ENCODE measurements at regions not wholly inside any gene's neighbourhood (a gene's known extent, or its start where the extent isn't known, plus 50 kb on each side); places are given as distances from the start of the nearest gene placed in this dataset.

- CTCF ChIA-PET, result no interaction called here
- Histone ChIP-seq H3K4me2 (no peak overlapping the region), H2AFZ (no peak overlapping the region; the same call in 1 of the 2 replicates), H3K27me3 (ENCODE audit: insufficient read depth, low read depth) (no peaks in the 10 kb centered on the region), H3K27ac (no peak overlapping the region), H3K9me3 (ENCODE audit: insufficient read depth, low read depth) (no peaks in the 10 kb centered on the region), H3K36me3 (ENCODE audit: low read depth) (no peaks in the 10 kb centered on the region), H3F3A (ENCODE audit: insufficient read depth, low read depth) (no peaks in the 10 kb centered on the region), H3K79me2 (ENCODE audit: low read depth) (no peaks in the 10 kb centered on the region), H3K4me3 (no peak overlapping the region), H3K4me1 (replicated peaks; ENCODE audit: insufficient read depth) (no peaks in the 10 kb centered on the region), H4K20me1 (ENCODE audit: insufficient read depth) (no peaks in the 10 kb centered on the region), H3K9me2 (ENCODE audit: insufficient read depth) (no peaks in the 10 kb centered on the region)
- no TSS peak for BruUV-seq (replicated peaks)
- POLR2A ChIA-PET (ENCODE audit: unreplicated experiment), result no interaction called here
- TF ChIP-seq, protein P1, sequence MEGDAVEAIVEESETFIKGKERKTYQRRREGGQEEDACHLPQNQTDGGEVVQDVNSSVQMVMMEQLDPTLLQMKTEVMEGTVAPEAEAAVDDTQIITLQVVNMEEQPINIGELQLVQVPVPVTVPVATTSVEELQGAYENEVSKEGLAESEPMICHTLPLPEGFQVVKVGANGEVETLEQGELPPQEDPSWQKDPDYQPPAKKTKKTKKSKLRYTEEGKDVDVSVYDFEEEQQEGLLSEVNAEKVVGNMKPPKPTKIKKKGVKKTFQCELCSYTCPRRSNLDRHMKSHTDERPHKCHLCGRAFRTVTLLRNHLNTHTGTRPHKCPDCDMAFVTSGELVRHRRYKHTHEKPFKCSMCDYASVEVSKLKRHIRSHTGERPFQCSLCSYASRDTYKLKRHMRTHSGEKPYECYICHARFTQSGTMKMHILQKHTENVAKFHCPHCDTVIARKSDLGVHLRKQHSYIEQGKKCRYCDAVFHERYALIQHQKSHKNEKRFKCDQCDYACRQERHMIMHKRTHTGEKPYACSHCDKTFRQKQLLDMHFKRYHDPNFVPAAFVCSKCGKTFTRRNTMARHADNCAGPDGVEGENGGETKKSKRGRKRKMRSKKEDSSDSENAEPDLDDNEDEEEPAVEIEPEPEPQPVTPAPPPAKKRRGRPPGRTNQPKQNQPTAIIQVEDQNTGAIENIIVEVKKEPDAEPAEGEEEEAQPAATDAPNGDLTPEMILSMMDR (conservative IDR thresholded peaks at IDR 0.05), result no peak
- intact Hi-C loops (cut with micrococcal nuclease; ENCODE audit: unreplicated experiment), result no loop called here
- DNase-seq, result no peak
These were observed 543.8 kb upstream of the CPEB2 start for GRCh38 chr4:14458463-14458862.

GRCh38 chr4:14465057-14465456, 537.2 kb upstream of the CPEB2 start:
- Histone ChIP-seq H3K9me2 (ENCODE audit: insufficient read depth) (no peaks in the 10 kb centered on the region), H3K4me1 (replicated peaks; ENCODE audit: insufficient read depth) (no peaks in the 10 kb centered on the region), H3K27ac (no peak overlapping the region), H2AFZ (no peak overlapping the region), H4K20me1 (ENCODE audit: insufficient read depth) (no peaks in the 10 kb centered on the region), H3K27me3 (ENCODE audit: insufficient read depth, low read depth) (no peaks in the 10 kb centered on the region), H3K79me2 (ENCODE audit: low read depth) (no peaks in the 10 kb centered on the region), H3F3A (ENCODE audit: insufficient read depth, low read depth) (no peaks in the 10 kb centered on the region), H3K36me3 (ENCODE audit: low read depth) (no peaks in the 10 kb centered on the region), H3K4me3 (no peak overlapping the region), H3K9me3 (ENCODE audit: insufficient read depth, low read depth) (no peaks in the 10 kb centered on the region), H3K4me2 (no peak overlapping the region)
- CTCF ChIA-PET, result no interaction called here
- POLR2A ChIA-PET (ENCODE audit: unreplicated experiment), result no interaction called here
- BruUV-seq (replicated peaks), result no TSS peak
- TF ChIP-seq EZH2 (IDR thresholded peaks at IDR 0.05; ENCODE audit: low read depth), result no peak
- TF ChIP-seq, protein P1 (conservative IDR thresholded peaks at IDR 0.05), result no peak
- no peak for DNase-seq
- intact Hi-C loops (cut with micrococcal nuclease; ENCODE audit: unreplicated experiment), result no loop called here

- no peaks in the 10 kb centered on the region for H3K36me3 ChIP-seq (ENCODE audit: low read depth)
- no peak overlapping the region for H3K27ac ChIP-seq
- no peak overlapping the region for H2AFZ ChIP-seq
- BruUV-seq (replicated peaks), result no TSS peak
- ChIA-PET POLR2A (ENCODE audit: unreplicated experiment) (no interaction called here), CTCF (no interaction called here)
- TF ChIP-seq EZH2 (IDR thresholded peaks at IDR 0.05; ENCODE audit: low read depth), result no peak
- TF ChIP-seq, protein P1 (conservative IDR thresholded peaks at IDR 0.05), result no peak
- H3K9me3 ChIP-seq (ENCODE audit: insufficient read depth, low read depth), result no peaks in the 10 kb centered on the region
- DNase-seq, result no peak
- no peak overlapping the region for H3K4me3 ChIP-seq
- no peak overlapping the region for H3K4me2 ChIP-seq
- no peaks in the 10 kb centered on the region for H3K79me2 ChIP-seq (ENCODE audit: low read depth)
- H4K20me1 ChIP-seq (ENCODE audit: insufficient read depth), result no peaks in the 10 kb centered on the region
- no peaks in the 10 kb centered on the region for H3K9me2 ChIP-seq (ENCODE audit: insufficient read depth)
- no peaks in the 10 kb centered on the region for H3K27me3 ChIP-seq (ENCODE audit: insufficient read depth, low read depth)
- no peaks in the 10 kb centered on the region for H3F3A ChIP-seq (ENCODE audit: insufficient read depth, low read depth)
- no peaks in the 10 kb centered on the region for H3K4me1 ChIP-seq (replicated peaks; ENCODE audit: insufficient read depth)
- intact Hi-C loops (cut with micrococcal nuclease; ENCODE audit: unreplicated experiment), result no loop called here
These were observed 536.8 kb upstream of the CPEB2 start for GRCh38 chr4:14465507-14465906.
